ENCODE measurements at regions not wholly inside any gene's neighbourhood (a gene's known extent, or its start where the extent isn't known, plus 50 kb on each side); places are given as distances from the start of the nearest gene placed in this dataset.
"Not testable (repeated sequence)": the region's sequence is repeated elsewhere in the genome, so short reads cannot be mapped to it uniquely, and the experiment has no call there.

DNA sequence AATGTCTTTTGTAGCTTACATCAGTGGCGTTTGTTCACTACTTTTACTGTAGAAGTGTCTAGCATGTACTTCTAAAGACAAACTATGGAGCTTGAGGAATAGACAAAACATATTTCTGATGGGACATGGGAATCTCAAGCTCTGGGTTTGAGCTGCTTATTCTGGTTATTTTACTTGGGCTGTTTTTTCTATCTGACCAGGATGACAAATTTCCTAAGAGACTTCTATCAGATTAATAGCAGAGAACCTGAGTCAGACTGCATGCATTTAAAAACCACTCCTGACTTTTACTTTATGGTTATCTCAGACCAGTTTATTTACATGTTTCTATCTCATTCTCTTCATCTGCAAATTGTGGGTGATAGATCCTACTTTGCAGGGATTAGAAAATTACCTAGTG, 1282.3 kb upstream of the GJE1 start:
- no peak for DNase-seq

DNA sequence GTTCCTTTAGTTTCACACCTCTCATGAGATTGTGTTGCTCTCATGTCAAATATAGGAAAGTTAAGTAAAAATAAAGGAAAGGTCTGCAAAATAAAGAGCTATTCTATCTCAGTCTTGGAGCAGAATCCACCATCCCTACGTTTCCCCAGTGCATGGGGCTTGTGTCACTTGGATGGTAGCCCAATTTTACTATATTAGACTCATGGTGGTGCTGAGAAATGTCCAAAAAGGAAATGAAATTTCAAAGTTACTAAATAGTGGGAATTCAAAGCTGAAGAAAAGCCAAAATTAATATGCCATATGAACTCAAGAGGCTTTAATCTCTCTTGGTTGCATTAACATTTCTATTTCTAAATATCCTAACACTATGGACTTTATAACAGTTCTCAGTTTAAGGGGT, 1283.3 kb upstream of the GJE1 start:
- DNase-seq: no peak

DNA sequence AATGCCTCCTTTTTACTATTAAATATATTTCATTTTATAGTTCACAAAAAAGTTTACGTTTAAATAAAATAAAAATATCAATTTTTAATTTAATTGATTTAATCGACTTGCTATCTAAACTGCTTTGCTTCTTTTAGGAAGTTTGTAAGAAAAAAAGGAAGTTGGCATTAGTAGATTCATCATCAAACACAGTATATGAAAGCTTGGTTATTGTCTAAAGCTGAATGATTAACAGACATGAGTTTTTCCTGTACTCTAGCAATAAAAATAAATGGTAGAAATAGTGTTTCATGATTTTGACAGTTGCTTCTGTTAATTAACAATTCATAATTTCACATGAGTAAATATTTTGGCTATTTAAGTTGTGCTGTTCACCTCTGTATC, 1285.5 kb upstream of the GJE1 start:
- DNase-seq: no peak

DNA sequence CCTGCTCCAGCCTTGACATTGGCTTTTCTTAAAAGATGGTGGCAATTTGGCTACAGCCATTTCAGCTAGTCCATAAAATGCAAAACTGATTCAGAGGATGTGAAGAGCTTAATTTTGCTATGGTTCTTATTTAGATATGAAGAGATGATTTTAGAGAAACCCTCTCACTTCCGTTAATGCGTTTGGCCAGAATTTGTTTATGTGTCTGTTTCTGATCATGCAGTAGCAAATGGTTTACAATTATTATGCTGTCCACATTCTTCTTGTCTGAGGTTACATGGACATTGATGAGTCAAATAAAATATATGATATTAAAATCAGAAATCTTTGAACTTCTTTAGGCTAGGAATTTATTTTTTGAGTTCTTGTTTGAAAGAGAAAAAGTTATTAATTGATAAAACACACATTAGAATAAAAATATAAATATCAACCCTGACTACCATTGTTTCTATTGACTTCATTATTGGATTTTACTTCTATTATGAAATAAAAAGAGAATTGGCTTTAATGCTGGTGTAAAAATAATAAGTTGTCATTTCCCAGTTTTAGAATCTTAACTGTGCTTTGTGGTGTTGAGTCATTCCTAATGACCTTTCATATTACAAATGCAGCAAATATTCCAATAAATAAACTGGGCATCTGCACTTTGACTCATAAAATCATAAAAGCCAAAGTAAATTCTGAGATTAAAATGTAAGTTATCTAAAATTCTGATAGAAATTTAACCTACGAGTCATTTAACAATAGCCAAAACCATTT, 1286.0 kb upstream of the GJE1 start:
- no peak for DNase-seq

DNA sequence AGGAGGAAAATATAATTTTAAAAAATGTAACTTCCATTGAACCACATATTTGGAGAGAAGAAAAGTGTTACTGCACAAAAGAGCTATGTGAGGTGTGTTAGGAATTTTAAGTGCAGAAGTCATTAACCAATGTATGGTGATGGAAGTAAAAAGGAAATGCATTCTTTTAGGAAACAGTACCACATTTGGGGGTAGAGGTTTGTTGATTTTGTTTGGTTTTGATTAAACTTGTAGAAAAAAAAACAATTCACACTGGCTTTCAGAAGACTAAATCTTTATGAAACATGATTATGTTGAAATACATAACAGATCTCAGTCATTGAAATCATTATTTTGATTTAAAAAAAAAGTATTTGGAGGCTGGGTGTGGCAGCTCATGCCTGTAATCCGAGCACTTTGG, 1287.0 kb upstream of the GJE1 start:
- DNase-seq: no peak

DNA sequence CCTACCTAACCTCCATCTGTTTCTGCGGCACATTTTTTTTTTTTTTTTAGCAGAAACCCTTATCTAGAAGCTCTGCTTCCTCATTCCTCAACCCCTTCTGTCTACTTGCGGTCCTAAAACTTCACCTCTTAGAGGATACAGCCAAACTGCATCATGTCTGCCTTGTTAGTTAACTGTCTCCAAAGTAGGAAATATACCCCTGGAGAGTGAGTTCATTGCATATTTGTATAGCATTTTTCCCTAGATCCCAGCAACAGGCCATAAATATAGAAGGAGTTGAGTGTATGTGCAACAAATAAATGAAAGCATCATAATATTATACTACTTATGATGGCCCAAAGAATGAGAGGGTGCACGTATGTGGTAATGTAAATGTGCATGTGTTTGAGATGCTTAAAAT, 1288.6 kb upstream of the GJE1 start:
- DNase-seq: no peak

DNA sequence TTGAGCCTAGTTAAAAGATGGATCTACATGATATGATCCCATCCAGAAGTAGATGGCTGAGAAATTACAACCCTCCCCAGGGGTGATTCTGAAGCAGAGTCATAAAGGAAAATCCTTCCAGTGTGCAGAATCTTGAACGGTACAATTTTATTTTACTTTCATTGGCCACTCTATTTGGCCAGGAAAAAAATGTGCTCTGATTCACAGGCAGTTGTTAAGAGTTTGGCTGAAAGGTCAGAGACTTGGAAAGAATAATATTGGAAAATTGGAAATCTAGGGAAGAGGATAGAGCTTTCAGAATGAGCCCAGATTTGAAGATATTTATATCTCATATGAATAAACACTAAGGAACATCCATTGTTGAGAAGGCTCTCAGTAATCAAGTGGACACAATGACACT, 1299.3 kb upstream of the GJE1 start:
- DNase-seq: no peak

DNA sequence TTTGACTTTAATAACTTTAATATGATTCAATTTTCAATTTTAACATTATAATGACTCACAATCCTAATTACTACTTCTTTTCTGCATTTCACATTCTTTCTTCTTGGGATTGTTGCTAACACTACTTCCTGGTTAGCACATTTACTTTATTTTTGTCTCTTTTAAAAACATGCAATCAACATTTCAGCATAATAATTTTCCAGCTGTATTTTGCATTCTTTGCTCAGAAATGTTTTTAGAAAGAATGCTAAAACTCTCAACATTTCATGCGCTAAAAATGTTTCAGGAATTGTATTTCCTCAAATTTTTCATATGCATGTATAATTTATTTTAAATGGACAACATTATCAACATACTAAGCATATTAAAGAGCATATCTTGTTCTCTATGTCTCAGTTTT, 1302.1 kb upstream of the GJE1 start:
- DNase-seq: no peak

DNA sequence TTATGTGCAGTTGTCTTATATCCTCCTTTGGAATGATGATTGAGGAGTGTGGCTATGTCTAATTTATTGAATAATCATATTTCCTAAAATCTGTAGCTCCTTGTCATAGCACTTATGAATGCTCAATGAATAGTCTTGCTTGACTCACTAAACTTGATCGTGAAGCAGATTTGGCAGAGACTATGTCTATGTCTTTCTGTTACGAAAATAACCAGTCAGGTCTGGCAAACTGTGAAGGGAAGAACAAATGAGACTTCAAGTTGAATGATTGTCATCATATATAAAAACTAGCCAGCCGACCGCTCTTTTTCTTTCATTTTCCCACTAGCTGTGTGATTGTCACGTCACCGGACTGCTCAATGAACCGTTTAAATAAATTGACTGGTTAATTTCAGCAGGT, 1303.9 kb upstream of the GJE1 start:
- no peak for DNase-seq

DNA sequence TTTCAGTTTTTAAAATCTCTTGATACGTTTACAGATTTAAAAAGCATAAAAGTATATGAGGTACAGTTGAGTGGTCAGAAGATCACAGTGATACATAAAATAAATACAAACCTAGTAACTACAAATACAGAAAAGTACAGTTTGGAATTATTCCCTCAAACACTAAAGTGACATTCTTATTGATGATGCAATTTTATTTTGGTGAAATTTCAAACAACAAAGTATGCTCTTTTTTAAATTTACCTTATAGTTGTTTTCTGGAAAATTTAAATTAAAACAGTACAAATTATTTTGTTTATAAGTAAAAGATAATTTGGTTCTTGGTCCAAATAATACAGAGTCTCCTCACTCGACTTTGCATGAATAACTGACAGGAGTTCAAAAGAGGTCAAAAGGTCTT, 1305.1 kb upstream of the GJE1 start:
- DNase-seq: no peak

DNA sequence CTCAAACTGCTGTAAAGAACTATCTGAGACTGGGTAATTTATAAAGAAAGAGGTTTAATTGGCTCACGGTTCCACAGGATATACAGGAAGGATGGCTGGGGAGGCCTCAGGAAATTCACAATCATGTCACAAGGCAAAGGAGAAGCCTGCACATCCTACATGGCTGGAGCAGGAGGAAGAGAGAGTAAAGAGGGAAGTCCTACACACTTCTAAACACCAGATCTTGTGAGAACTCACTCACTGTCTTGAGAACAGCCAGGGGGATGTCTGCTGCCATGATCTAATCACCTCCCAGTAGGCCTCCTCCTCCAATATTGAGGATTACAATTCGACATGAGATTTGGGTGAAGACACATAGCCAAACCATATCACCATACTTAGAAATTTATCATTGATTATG, 1307.0 kb upstream of the GJE1 start:
- no peak for DNase-seq

DNA sequence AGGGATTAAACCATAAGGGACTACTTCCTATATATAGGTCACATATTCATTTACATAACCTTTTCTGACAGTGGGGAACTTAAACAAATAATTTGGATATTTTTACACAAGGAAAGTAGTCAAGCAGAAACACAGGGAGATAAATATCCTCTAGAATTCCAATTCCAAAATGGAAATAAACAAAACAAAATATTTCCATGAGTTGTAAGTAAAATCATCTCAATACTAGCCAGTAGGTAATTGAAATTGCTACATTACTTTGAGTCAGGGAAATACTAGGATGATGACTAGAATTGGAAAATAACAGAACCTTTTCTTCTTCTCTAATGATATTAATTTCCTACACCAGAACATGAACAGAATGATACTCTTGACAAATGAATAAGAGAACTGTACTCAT, 1308.1 kb upstream of the GJE1 start:
- DNase-seq: no peak

DNA sequence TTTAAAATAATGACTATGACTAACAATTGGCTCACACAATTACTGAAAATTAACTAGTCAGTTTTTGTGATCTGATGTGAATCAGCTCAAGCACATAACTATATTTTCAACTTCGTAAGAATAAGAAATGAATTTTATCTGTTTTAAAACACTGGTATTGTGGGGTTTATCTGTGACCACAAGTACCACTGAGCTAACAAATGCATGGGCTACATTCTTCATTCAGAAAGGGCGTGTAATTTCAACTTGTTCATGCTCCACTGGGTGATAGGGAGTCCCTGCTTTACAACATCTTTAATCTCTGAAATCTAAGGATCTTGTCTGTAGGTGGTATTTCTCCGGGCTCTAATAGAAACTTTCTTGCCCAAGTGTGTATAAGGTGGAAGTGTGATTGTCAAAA, 1311.5 kb upstream of the GJE1 start:
- no peak for DNase-seq

DNA sequence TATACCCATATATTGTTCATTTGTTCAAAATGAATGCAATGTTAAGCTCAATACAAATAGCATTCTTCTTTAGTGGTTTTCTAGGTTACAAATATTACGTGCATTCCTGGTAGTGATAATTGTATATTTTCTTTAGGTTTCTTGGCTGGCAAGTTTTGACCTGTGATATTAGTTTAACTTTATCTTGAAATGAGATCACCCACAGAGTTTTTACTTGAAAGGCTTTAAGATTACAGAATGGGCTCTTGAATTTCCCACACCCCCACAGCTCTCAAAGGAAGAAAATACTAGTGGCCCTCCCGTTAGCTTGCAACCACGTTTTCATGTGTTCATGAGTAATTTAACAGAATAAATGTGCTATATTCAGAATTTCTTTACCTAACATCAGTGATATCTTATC, 1315.5 kb upstream of the GJE1 start:
- no peak for DNase-seq

DNA sequence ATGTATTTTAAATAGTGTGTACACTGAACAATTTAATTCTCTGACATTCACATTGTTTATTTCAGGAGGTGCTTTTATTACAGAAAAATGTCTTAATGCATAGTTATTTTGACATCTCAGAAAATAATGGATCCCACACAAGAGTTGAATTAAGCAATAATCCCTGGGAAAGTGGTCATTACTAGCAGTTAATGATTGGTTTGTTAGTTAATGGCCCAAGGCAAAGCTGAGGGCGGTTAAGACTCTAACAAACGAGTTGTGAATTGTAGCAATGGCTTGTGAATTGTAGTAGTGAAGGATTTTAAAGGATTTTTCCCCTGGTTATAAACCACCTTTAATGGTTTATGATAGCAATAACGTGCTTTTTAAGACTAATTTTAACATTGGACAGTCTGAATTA, 1316.0 kb upstream of the GJE1 start:
- no peak for DNase-seq

DNA sequence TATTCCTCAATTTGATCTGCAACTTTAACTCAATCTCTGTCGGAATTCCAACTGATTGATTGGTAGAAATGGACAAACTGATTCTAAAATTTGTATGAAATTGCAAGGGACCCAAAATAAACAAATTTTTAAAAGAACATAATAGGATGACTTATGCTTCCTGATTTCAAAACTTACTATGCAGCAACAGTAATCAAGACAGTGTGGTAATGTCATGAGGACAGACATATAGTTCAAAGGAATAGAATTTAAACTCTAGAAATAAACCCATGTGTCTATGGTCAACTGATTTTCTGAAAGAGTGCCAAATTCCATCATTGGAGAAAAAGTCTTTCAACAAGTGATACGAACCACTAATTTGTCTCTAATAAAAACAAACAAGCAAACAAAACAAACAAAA, 1320.1 kb upstream of the GJE1 start:
- DNase-seq: no peak

DNA sequence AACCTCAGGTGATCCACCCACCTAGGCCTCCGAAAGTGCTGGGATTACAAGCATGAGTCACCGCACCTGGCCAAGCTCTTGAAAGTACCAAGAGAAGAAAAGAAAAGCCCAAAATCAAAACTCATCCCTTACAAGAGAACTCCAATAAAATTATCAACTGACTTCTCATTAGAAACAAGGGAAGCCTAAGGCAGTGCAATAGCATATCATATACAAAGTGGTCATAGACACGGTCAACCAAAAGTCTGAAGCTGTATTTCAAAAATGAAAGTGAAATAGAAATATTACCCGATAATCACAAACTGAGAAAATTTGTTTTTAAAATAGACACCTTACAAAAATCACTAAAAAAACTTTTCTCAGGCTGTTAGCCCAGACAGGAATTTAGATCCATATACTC, 1321.1 kb upstream of the GJE1 start:
- no peak for DNase-seq

DNA sequence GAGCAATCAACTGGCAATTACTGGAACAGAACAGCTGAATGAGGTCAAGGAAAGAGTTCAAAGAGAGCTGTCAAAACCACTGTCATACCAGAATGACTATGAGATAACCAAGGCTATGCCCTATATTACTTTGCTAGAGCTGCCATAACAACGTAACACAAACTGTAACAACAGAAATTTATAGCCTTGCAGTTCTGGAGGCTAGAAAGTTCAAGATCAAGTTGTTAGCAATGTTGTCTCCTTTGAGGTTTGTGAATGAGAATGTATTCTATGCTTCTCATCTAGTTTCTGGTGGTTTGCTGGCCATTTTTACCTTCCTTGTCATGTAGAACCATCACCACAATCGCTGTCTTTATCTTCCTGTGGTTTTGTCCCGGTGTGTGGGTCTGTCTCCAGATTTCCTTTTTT, 1323.0 kb upstream of the GJE1 start:
- no peak for DNase-seq

DNA sequence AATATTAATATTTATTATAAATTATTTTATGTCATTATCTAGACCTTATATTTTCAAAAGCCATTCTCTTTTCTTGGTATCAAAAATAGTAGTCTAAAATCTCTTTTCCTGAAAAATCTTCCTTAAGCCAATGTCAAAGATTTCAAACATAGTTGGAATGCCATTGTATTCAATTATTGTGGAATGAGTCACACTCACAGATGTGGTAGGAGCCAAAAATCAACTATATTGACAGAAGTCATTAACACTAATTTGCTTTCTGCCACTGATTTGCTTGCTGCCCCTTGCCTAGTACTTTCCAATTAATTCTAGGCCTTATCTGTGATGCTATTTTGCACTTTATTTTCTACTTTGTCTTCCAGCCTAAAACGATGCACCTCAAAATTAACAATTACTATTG, 1326.3 kb upstream of the GJE1 start:
- no peak for DNase-seq

DNA sequence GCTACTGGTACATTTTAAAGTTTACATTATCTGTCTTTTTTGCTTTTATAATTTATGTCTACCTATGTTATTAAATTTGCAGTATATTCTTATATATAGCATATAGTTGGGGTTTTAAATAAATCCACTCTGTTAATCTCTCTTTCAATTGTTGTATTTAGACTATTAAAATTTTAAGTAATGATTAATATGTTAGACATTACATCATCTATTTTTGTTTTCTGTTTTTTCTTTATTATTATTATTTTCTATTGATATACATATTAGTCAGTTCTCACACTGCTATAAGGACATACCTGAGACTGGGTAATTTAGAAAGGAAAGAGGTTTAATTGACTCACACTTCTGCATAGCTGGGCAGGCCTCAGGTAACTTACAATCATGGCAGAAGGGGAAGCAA, 1338.2 kb upstream of the GJE1 start:
- DNase-seq: no peak

DNA sequence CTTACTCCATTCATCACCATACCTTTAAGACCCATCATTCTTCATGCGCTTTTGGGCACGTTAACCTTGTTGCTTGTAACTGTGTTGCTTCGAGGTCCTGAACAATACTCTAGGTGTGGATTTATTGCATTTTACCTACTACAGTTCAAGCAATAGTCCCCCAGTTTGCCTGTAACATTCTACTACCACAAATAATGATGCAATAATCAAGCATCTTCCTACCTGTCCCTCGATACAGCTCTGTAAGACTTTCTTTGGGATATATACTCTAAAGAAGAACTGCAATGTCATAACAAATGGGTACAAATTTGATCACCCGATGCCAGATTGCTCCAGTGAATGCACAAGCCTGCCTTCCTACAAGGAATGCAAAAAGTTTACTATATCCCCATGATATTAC, 1342.6 kb upstream of the GJE1 start:
- DNase-seq: no peak

DNA sequence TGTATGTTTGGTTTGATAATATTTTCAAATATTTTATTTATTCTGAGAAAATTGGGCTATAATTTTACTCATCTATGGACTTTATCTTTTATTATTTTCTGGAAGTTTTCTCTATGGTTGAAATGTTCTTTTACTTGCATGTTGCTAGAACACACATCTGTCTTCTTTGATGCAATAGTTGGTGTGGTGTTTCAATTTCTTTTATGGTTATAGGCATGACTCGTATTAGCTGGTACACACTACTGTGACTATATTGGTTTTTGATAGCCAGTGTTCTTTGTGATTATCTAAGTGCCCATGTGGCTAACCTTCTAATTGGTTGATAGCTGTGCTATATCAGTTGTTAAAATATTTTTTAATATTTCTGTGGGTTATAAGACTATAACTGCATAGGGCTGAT, 1343.3 kb upstream of the GJE1 start:
- DNase-seq: no peak

DNA sequence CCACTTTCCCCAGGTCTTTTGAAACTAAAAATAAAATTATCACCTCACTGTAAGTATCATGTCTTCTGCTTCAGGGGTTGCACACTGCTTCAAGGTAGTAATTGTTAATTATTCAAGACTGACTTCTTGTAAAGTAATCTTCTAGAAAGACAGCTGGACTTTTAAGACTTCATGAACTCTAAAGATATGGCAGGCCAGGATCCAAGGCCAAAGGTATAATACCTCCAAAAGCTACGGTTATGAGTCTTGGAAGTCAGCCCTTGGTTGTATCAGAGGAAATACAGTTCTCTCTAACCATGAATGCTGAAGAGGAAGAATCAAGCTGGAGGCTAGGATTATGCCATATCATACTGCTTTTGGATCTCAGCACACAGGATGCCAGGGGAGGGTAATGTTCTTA, 1346.8 kb upstream of the GJE1 start:
- DNase-seq: no peak

DNA sequence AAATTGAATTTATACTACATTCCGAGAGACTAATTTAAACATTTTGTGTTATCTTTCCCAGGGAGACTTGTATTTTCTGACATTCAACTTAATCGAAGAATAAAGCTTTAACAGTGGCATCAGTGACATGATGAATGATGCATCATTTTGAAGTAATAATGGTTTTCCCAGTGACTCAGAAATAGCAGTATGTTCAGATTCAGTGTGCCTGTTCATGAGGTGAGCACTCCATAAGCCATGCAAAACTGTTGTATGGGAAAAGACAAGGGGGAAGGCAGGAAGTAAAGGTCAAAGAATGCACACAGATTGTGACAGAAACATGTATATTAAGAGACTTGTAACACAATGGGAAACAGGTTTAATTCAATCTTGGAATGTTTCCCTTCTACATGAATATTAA, 1348.2 kb upstream of the GJE1 start:
- no peak for DNase-seq

DNA sequence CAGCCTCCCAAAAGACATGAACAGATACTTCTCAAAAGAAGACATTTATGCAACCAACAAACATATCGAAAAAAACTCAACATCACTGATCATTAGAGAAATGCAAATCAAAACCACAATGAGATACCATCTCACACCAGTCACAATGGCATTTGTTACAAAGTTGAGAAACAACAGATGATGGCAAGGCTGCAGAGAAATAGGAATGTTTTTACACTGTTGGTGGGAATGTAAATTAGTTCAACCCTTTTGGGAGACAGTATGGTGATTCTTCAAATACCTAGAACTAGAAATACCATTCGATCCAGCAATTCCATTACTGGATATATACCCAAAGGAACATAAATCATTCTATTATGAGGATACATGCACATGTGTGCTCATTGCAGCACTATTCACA, 1349.2 kb upstream of the GJE1 start:
- DNase-seq: not testable (repeated sequence)

DNA sequence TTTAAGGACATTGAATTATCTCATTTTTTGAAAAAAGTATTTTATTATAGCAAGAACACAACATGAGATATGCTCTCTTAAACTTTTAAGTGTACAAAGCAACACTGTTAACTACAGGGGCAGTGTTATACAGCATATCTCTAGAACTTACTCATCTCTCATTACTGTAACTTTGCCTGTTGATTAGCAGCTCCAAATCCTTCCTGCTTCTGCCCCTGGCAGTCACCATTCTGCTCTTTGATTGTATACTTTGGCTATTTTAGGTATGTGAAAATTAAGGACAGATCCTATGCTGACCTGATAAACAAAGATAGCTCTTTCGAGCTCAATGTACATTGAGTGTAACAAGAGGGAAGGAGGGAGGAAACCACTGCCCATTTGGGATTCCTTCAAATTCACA, 1349.8 kb upstream of the GJE1 start:
- no peak for DNase-seq
